ENCODE measurements at regions not wholly inside any gene's neighbourhood (a gene's known extent, or its start where the extent isn't known, plus 50 kb on each side); places are given as distances from the start of the nearest gene placed in this dataset.

GRCh38 chr6:150541576-150541975 is 58.1 kb upstream of the PLEKHG1 start (continued):
- TF ChIP-seq PAXIP1 (CRISPR knock-in tag; conservative IDR thresholded peaks at IDR 0.05) (peak; percentile 68; the same call in 1 of the 2 replicates), HDAC2 (CRISPR knock-in tag; IDR thresholded peaks at IDR 0.05) (0 out of 2 replicates have a peak, but pooled peaks have one; percentile 14), ZNF639 (CRISPR knock-in tag; conservative IDR thresholded peaks at IDR 0.05) (no peak), SP140L (CRISPR knock-in tag; IDR thresholded peaks at IDR 0.05; ENCODE audit: borderline replicate concordance) (no peak), ZFP90 (CRISPR knock-in tag; IDR thresholded peaks at IDR 0.05; ENCODE audit: borderline replicate concordance) (no peak), HOXA9 (CRISPR knock-in tag; IDR thresholded peaks at IDR 0.05; ENCODE audit: borderline replicate concordance) (no peak), ZNF816 (CRISPR knock-in tag; IDR thresholded peaks at IDR 0.05; ENCODE audit: borderline replicate concordance) (no peak), MED1 (CRISPR knock-in tag; IDR thresholded peaks at IDR 0.05) (peak; percentile 62; the same call in 1 of the 2 replicates), RCOR2 (CRISPR knock-in tag; IDR thresholded peaks at IDR 0.05) (no peak), CEBPB (IDR thresholded peaks at IDR 0.05; ENCODE audit: borderline replicate concordance, low read depth, low read length) (no peak), SNAPC4 (CRISPR knock-in tag; IDR thresholded peaks at IDR 0.05) (no peak), ZNF460 (CRISPR knock-in tag; IDR thresholded peaks at IDR 0.05; ENCODE audit: borderline replicate concordance) (no peak), ZNF281 (CRISPR knock-in tag; IDR thresholded peaks at IDR 0.05; ENCODE audit: borderline replicate concordance) (no peak), ZFP36L1 (CRISPR knock-in tag; IDR thresholded peaks at IDR 0.05) (no peak), CHD4 (IDR thresholded peaks at IDR 0.05; ENCODE audit: borderline replicate concordance, low read length) (no peak)
- TF ChIP-seq, protein P1, sequence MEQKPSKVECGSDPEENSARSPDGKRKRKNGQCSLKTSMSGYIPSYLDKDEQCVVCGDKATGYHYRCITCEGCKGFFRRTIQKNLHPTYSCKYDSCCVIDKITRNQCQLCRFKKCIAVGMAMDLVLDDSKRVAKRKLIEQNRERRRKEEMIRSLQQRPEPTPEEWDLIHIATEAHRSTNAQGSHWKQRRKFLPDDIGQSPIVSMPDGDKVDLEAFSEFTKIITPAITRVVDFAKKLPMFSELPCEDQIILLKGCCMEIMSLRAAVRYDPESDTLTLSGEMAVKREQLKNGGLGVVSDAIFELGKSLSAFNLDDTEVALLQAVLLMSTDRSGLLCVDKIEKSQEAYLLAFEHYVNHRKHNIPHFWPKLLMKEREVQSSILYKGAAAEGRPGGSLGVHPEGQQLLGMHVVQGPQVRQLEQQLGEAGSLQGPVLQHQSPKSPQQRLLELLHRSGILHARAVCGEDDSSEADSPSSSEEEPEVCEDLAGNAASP (CRISPR knock-in tag; IDR thresholded peaks at IDR 0.05; ENCODE audit: borderline replicate concordance), result peak; percentile 41; the same call in 1 of the 2 replicates

Data from HepG2 (cell line).